ENCODE measurements at regions not wholly inside any gene's neighbourhood (a gene's known extent, or its start where the extent isn't known, plus 50 kb on each side); places are given as distances from the start of the nearest gene placed in this dataset.

DNA sequence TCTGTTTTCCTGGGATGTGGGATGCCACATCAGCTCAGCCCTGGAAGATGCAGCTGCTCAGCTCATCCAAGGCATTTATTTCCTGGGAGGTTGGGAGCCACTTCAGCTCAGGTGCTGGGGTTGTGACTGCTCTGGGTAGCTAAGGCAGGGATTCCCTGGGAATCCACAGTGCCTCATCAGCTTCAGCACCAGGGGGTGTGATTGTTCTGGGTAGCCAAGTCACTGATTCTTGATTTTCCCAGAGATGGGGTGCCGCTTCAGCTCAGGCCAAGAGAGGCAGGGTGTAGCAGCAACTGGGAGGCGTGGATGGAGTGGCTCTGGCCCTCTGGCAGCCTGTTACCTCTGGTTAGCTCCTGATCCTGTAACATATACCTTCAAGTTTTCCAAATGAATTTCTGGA, 81.3 kb upstream of the PRMT8 start:
- no peak for DNase-seq
- TF ChIP-seq, protein P1, sequence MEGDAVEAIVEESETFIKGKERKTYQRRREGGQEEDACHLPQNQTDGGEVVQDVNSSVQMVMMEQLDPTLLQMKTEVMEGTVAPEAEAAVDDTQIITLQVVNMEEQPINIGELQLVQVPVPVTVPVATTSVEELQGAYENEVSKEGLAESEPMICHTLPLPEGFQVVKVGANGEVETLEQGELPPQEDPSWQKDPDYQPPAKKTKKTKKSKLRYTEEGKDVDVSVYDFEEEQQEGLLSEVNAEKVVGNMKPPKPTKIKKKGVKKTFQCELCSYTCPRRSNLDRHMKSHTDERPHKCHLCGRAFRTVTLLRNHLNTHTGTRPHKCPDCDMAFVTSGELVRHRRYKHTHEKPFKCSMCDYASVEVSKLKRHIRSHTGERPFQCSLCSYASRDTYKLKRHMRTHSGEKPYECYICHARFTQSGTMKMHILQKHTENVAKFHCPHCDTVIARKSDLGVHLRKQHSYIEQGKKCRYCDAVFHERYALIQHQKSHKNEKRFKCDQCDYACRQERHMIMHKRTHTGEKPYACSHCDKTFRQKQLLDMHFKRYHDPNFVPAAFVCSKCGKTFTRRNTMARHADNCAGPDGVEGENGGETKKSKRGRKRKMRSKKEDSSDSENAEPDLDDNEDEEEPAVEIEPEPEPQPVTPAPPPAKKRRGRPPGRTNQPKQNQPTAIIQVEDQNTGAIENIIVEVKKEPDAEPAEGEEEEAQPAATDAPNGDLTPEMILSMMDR (IDR thresholded peaks at IDR 0.05; ENCODE audit: low read depth, low read length, missing control alignments), result no peak
- no peaks in the 10 kb centered on the region for H3K36me3 ChIP-seq (replicated peaks)
- in situ Hi-C loops (cut with HindIII; ENCODE audit: low pct_ligation_motif_present, low sequenced_read_pairs), result no loop called here
- no peak overlapping the region for H3K27ac ChIP-seq
- no peak overlapping the region for H3K4me3 ChIP-seq (ENCODE audit: low read depth, low read length)
- H3K27me3 ChIP-seq (replicated peaks), result no peaks in the 10 kb centered on the region

DNA sequence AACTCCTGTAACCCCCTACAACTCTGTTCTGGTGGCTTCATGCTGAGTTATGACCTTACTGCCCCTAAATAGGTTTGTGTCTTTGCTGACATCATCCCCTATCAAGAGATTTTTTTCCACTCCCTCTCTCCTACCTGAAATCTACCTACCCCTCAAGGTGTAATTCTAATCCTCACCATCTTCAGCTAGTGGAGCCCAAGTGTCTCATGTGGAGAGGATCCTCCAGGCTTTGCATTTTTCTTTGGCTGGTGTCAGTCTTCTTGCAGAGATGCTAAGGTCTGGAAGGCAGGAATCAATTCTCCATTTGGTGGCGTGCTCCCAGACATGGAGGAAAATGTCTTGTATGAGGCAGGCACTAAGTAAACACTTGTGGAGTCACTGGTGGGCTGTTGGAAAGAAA, 74.8 kb upstream of the PRMT8 start:
- DNase-seq, result no peak
- Histone ChIP-seq H3K27me3 (replicated peaks) (peaks cover under 1% of the 10 kb centered on the region), H3K36me3 (replicated peaks) (no peaks in the 10 kb centered on the region), H3K4me3 (ENCODE audit: low read depth, low read length) (no peak overlapping the region), H3K27ac (no peak overlapping the region)
- in situ Hi-C loops (cut with HindIII; ENCODE audit: low pct_ligation_motif_present, low sequenced_read_pairs), result no loop called here
- TF ChIP-seq, protein P1 (IDR thresholded peaks at IDR 0.05; ENCODE audit: low read depth, low read length, missing control alignments), result no peak

DNA sequence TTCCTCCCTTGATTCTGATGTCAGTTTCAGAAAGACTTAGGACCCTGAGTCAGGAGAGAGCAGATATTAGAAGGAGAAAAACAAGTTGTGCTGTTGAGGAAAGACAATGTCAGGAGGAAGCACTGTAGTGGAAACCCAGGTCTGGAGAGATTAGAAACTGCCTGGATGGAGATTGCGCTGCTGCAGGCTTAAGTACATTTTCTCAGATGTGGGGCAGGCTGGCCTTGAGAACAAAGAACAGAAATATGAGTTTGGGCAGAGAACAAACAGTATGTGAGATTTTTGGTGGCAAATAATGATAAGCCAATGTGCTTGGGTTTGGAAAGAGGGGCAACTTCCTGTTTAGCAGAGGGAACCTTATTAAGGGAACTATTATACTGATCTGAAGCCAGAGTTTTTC, 74.3 kb upstream of the PRMT8 start:
- no peaks in the 10 kb centered on the region for H3K36me3 ChIP-seq (replicated peaks)
- TF ChIP-seq, protein P1 (IDR thresholded peaks at IDR 0.05; ENCODE audit: low read depth, low read length, missing control alignments), result no peak

DNA sequence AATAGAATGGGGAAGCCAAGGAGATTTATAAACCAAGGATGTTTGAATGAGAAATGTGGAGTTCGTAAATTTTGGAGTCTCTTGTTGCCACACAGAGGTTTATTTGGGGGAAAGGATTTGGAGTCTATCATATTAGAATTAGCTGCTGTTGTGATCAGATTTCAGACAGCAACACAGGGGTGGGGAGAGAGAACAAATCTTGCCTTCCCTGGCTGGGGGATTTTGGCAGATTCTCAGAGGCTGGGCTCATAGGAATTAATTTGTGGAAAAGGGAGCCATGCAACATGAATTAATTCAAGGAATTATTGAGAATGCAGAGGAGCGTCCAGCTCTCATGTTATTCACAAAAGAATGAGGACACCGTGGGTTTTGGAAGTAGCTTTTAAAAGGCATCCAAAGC, 73.9 kb upstream of the PRMT8 start:
- Histone ChIP-seq H3K4me3 (ENCODE audit: low read depth, low read length) (no peak overlapping the region), H3K27ac (no peak overlapping the region), H3K36me3 (replicated peaks) (no peaks in the 10 kb centered on the region), H3K27me3 (replicated peaks) (peaks cover 5% of the 10 kb centered on the region)
- in situ Hi-C loops (cut with HindIII; ENCODE audit: low pct_ligation_motif_present, low sequenced_read_pairs), result no loop called here
- DNase-seq, result no peak
- TF ChIP-seq, protein P1 (IDR thresholded peaks at IDR 0.05; ENCODE audit: low read depth, low read length, missing control alignments), result no peak

More for the DNA sequence above, 74.3 kb upstream of the PRMT8 start:
- DNase-seq, result no peak
- in situ Hi-C loops (cut with HindIII; ENCODE audit: low pct_ligation_motif_present, low sequenced_read_pairs), result no loop called here
- H3K4me3 ChIP-seq (ENCODE audit: low read depth, low read length), result no peak overlapping the region
- peaks cover 5% of the 10 kb centered on the region for H3K27me3 ChIP-seq (replicated peaks)
- no peak overlapping the region for H3K27ac ChIP-seq

DNA sequence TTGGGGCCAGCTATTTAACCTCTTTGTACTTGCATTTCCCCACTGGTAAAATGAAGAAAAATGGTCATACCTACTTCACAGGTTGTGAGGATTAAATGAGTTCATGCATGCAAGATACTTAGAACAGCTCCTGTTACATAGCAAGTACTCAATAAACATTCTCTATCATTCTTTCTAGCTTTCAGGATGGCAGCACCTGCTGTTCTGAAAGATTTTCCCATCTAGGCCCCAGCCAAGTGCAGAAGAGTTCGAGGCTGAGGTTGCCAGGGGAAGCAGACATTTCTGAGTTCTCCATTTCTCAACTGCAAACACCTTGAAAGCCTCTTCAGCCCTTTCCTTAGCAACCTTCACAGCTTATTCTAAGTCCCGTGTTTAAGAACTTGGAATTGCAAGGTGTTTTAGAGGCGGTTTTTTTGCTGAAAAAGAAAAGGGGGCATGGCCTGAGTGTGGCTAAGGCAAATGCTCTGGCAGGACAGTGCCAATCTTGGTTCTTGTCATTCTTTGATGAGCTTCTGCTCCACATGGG, 73.0 kb upstream of the PRMT8 start:
- no peak overlapping the region for H3K4me3 ChIP-seq (ENCODE audit: low read depth, low read length)
- TF ChIP-seq, protein P1 (IDR thresholded peaks at IDR 0.05; ENCODE audit: low read depth, low read length, missing control alignments), result no peak
- DNase-seq, result no peak
- no peak overlapping the region for H3K27ac ChIP-seq
- H3K27me3 ChIP-seq (replicated peaks), result peaks cover 5% of the 10 kb centered on the region
- in situ Hi-C loops (cut with HindIII; ENCODE audit: low pct_ligation_motif_present, low sequenced_read_pairs), result no loop called here
- H3K36me3 ChIP-seq (replicated peaks), result no peaks in the 10 kb centered on the region
